ENCODE measurements at regions not wholly inside any gene's neighbourhood (a gene's known extent, or its start where the extent isn't known, plus 50 kb on each side); places are given as distances from the start of the nearest gene placed in this dataset.
A peak's percentile ranks its signal among the peaks of the same experiment; 100 is the strongest.

DNA sequence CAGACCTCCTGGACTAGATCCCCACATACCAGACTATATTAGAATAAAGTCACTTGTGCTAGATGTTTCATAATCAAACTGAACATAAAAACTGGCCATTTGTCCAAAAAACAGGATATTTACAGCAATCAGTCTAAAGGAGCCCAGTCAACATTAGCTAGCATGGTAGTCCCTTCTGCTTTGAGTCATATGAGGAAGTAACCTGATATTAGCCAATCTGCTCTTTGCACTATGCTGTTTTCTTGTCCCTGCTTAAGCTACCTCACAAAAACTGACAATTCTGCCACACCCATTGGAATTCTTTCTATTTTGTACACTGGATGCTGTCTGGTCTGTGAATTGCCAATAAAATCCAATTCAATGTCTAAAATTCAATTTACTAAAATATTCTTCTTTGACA, 1824.2 kb downstream of the OLFM4 start:
- peak; percentile 2 for DNase-seq (ENCODE audit: low read depth)

DNA sequence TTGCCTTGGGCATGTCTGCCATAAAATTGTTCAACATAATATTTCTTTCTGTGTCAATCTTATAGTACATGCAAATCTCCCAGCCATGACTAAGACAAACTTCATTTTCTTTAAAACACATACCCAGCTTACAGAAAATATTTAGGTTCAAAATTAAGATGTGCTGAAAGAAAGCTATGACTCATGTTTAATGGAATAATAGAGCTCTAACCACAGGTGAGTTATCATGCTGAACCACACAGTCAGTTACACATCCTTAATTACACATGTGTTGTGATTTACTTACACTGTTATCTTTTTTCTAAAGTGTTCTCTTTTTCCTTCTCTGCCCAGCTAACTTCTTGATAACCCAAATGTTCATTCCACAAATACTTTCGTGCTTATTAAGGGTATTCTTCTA, 1831.2 kb downstream of the OLFM4 start:
- peak; percentile 36 for DNase-seq (ENCODE audit: low read depth)

DNA sequence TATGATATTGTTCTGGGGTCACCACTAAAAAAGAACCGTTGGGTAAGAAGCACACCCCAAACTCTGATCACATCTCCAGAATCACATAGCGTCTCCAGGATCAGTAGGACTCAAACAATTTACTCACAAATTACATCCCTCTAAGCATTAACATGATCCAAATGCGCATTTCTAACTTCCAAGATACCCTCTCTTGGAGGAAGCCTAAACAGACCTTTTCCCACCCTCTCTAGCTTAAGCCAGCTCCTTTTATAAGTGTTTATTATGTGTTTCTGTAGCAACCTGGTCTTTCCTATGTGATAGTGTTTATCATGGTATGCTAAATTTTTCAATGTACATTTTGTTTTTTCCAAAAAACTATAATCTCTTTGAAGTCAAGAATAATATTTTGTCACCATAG, 1846.5 kb downstream of the OLFM4 start:
- no peak for DNase-seq (ENCODE audit: low read depth)

DNA sequence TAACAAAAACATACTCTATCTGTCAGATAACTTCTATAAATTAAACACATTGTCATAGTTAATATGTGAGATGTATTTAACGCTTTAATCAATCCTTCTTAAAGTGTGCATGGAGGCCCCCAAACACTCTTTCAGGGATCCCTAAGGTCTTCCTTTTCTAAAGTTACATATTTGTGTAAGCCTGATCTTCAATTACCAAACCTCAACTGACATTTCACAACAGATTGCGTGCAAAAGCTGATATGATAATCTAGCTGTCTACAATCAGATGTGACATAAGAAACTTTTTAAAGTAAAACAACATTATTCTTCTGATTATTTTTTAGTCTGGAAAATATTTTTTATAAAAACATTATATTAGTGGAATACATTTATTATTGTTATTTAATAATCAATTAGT, 1850.4 kb downstream of the OLFM4 start:
- DNase-seq (ENCODE audit: low read depth), result no peak

DNA sequence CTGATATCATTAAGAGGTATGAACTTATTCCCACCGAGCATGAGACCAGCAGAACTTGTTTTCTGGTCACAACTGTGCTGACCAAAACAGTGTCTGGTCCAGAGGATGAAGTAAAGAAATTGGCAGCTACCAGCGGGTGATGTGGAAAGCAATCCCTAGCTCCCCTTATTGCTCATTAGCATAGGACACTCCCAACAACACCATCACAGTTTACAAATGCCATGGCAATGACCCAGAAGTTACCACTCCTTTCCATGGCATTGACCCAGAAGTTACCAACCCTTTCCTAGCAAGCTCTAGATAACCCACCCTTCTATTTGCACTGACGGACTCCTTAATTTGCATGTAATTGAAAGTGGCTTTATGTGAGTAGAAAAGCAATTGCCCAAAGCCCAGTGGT, 1856.1 kb downstream of the OLFM4 start:
- DNase-seq (ENCODE audit: low read depth), result no peak

DNA sequence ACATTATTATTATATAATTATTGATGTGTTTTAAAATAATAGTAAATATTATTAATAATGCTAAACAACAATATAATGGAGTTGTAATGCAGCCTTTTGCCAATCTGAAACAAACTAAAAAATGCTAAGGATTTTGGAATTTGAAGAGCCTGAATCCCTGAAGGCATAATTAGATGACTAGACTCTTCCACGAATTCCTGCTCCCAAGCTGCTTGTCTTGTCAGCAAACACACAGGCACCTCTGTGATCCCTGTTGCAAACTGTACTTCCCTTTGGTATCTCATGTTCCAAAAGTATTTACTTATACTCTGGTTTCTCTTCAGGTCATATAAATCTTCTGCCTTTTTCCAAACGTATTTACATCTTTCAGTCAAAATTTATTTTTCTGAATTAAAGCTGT, 1862.4 kb downstream of the OLFM4 start:
- no peak for DNase-seq (ENCODE audit: low read depth)

DNA sequence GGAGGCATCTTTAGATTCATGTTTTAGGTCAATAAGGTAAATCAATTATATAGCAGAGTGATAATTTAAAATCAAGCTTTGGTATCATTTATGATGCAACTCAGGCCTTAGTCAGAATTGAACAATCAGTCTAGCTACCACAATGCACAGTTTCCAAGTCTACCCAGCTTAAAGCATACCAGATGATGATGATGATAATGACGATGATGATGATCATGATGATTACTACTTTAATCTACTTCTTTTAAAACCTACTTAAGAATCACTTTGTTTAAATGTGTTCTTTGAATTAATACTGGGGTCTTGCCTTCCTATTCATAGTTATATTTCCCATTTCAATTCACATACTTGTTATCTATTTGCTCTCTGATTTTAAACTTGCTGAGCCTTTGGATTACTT, 1872.7 kb downstream of the OLFM4 start:
- DNase-seq (ENCODE audit: low read depth), result no peak

DNA sequence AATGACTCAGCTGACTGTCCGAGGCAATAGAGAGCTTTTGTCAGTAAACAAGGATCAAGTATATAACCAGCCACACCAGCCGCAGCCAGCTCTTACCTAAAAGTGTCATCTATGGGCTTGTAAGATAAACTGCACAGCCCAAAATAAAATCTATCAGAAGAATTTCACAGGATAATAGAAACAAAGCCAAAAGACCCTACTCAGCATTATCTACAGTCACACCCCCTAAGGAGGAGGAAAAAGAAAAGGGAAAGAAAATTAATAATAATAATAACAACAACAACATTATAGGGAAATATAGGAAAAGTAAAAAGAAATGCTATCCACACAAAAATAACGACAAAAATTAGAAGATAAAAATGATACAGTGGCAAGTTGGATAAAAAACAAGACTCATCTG, 1883.8 kb downstream of the OLFM4 start:
- DNase-seq (ENCODE audit: low read depth), result no peak

DNA sequence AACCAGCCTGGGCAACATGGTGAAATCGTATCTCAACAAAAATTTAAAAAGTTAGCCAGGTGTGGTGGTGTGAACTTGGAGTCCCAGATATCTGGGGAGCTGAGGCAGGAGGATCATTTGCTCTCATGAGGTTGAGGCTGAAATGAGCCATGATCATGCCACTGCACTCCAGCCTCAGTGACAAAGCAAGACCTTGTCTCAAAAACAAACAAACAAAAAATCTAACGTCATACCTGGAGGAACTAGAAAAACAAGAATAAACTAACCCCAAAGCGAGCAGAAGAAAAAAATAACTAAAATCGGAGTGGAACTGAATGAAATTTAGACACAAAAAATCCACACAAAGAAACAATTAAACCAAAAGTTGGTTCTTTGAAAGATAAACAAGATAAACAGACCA, 1885.1 kb downstream of the OLFM4 start:
- no peak for DNase-seq (ENCODE audit: low read depth)

DNA sequence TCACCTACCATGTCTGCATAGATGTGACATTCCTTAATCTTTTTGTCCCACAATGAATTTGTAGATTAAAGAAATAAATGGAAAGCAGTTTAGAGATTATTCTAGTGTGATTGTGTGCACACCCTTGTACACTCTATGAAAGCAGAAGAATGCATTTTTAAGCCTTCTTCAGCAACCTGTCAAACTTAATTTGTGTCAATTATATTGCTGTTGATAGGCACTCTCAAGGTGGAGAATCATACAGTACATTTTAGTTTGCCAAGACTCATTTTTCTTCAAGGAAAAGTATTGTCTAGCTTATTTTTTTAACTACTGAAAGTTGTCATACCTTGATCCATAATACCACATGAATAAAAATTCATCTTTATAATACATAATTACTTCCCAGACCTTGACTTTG, 1898.9 kb downstream of the OLFM4 start:
- DNase-seq (ENCODE audit: low read depth), result no peak

DNA sequence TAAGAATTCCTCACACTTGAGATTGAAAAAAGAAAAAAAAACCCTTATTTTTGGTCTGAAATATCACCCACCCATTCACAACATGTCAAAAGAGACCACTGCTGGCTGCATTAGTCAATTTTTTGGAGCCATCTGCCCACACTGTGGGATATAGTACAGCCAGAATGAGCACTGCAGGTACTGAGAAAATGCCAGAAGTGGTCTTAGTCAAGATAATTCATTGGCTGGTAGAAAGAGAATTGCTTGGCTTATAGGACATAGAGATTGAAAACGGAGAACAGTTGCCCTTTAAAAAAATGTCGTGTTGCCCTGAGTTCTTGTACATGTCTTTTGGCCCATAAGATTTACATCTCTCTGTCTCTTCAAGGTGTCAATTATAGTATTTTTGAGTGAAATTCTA, 1899.5 kb downstream of the OLFM4 start:
- no peak for DNase-seq (ENCODE audit: low read depth)

DNA sequence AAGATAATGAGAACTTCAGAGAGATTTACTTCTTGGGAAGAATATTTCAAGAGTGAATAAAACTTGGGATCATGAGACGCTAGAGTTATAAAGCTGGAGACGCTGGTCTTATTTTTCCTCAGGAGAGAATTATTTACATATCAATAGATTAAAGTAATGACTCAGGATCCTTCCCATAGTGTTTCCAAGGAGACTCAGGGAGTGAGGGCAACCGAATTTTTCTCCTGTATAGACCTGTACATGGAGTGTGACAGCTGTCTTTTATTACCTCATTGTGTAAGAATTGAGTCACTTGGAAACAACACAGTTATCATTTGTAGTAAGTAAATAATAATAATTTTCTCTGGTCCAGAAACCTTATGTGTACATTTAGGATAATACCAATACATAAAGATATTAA, 1905.5 kb downstream of the OLFM4 start:
- DNase-seq (ENCODE audit: low read depth), result no peak

DNA sequence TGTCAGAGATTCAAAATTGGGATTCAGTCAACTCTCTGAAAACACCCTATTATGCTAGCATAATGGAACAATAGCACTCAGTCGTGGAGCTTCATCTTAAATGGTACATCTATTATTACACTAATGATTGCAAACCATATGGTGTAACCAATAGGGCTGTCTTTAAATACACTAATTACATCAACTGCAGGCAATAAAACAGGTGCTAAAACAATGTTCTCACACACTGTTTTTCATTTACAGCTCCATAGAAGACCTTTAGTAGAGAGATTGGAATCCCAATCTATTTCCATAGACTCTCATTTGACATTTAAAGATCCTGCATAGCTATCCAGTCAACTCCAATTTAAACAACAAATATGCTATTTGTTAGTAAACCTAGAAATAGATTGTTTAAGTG, 1917.4 kb downstream of the OLFM4 start:
- DNase-seq (ENCODE audit: low read depth), result no peak

DNA sequence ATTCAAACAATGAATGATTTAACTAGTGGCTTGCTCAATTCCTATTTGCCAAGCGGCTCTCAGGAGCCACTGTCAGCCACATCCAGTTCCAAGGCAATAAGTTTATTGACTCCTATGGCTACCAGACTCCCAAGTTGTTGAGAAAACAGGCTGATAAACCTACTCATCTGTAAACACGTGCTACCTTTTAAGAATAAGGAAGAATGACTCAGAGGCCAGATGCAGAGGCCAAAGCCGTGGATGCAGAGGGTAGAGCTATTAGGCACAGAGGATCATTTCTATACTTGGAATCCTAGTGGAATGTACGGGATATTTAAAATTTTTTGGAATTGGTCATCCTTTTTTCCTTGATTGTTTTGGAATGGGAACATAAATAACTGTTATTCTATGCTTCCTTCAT, 1921.1 kb downstream of the OLFM4 start:
- peak; percentile 31 for DNase-seq (ENCODE audit: low read depth)

DNA sequence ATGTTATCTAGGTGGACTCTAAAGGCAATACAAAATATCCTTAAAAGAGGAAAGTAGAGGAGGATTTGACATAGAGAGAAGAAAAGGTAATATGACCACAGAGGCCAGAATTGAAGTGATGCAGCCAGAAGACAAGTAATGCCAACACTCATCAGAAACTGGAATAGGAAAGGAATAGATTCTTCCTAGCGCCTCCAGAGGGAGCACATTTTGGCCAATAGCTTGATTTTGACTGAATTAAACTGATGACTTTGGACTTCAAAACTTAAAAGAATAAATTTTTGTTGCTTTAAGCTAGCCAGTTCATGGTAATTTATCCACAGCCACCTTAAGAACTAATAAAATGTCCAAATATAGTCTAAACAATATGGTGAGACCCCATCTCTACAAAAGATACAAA, 1921.9 kb downstream of the OLFM4 start:
- no peak for DNase-seq (ENCODE audit: low read depth)

DNA sequence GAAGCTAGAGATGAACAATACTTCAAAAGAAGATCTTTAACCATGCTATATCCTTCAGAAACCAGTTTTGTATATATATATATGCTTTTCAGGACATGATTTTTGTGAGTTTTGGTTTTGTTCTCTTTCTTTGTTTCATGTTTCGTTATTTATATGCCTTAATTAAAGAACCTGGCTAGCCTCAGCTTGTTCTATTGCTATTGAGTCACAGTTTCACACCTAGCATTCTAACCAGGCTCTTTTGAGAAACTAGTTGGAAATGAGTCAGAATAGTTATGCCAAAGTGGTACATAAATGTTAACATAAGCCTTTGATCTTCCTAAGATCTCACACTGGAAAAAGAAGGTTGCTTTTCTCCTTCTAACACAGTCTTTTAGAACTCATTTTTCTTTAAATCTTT, 1925.2 kb downstream of the OLFM4 start:
- no peak for DNase-seq (ENCODE audit: low read depth)

DNA sequence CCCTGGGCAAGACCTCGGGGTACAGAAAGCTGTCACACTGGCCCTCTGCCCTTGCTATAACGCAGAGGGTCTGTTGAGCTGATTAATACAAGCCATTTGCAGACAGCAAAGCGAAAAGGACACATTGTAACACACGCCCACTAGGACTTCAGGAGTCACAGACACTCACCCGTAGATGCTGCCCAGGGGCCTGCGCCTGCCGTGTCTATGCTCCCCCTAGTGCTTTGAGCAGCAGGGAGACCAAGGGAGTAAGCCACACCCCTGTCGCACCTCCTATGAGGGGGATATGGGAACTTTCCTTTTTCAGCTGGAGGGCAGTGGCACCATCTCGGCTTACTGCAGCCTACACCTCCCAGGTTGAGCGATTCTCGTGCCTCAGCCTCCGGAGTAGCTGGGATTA, 1930.2 kb downstream of the OLFM4 start:
- no peak for DNase-seq (ENCODE audit: low read depth)

DNA sequence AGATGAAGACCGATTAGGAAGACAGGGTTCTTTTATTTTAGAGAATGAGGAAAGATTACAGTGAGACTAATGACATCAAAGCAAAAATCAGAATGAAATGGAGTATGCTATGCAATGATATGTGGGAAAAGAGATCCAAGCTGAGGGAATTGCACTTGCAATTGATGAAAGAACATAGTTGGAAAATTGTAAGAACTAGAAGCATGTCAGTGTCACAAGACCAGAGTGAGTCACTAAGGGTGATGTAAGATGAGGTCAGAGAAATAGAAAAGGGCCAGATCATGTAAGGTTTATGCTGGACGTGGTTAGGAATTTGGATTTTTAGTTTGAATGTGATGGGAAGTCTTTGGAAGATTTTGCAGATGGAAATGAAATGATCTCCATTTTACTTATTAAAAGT, 1937.3 kb downstream of the OLFM4 start:
- peak; percentile 78 for DNase-seq (ENCODE audit: low read depth)

DNA sequence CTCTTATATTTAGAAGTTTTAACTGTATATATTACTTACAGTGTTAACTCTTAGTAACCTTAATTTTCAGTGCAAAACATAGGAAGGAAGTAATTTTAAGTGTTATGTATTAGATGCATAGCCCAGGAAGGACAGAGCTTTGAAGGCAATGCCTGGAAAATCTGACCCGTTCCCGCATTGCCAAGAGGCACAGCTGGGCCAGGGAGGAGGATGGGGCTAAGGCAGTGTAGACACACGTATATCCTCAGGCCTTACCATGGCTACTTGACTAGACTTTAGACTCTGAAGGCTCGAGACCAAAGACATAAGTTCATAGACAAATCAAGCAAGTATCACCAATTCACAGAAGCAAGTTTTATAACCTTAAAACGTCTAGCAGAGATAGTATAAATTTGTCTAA, 1944.2 kb downstream of the OLFM4 start:
- DNase-seq (ENCODE audit: low read depth), result no peak

DNA sequence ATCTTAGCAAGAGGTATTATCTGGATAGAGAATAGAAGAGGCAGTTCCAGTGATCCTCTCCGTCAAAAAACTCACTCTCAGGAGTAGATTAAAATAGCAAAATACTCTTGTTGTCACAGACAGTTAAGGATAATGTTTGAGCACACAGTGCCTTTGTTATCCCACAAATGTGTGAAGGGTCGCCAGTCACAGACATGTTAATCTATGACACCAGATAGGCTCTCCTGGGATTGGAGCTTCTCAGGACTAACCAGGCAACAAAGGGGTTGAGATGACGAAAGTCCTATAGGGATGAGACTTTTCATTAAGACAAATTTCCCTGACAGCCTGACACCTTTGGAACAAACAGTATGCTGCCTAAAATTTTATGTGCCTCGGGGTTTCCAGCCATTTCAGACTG, 1947.1 kb downstream of the OLFM4 start:
- DNase-seq (ENCODE audit: low read depth), result no peak

DNA sequence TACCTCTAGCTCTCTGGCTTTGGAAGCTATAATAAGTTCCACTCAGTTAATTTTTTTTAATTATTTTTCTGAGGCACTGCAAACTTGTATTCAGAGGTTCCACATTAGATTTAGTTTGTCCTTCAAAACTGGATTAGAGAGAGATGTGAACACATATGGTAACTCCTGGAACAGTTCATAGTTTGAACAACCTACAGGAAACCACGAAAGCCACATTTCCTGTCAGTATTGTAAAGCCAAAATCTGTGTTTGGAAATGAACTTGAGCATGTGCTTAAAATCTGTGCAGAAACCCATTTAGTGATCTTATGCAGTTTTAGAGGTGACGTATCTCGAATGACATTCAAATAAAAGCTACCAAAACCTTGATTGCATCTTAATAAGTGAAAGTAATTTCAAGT, 1952.0 kb downstream of the OLFM4 start:
- DNase-seq (ENCODE audit: low read depth), result peak; percentile 68

DNA sequence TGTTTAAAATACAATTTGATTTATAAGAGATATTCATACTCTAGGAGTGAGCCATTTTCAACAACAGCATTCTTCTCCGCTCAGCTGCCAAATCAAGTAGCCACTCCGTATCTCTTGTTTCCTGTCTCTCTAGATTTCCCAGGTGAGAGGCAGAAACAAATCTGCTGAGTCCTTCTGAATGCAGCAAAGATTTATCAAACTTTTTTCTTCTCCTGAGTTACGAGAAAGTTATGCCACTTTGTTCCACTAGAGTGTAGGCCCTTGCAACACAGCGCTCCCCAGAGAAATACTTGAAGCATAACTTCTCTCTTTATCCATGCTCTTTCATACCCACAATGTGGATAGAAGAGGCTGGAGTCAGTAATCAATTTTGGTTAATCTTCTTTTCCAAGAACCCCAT, 1960.8 kb downstream of the OLFM4 start:
- DNase-seq (ENCODE audit: low read depth), result no peak

DNA sequence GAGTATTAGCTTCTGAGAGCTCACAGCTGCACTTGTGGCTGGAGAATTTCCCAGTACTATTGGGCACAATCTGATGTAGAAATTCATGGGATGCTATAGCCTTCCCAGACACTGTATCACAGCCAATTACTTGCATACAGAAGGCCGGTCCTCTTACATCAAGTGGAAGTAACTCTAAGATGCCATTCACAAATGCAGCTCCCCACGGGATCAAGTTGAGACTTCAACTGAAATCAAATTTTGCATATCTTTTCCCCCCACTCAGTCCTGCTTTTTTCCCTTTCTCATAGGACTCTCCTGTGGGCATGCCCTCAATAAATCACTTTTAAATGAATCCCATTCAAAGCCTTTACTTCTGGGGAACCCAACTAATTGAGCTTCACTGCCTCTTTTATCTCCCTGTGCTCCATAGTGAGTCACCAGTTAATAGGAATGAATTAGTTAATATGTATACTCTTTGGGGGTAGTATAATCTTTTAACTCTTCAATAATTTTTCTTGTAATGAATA, 1970.8 kb downstream of the OLFM4 start:
- DNase-seq (ENCODE audit: low read depth), result no peak

DNA sequence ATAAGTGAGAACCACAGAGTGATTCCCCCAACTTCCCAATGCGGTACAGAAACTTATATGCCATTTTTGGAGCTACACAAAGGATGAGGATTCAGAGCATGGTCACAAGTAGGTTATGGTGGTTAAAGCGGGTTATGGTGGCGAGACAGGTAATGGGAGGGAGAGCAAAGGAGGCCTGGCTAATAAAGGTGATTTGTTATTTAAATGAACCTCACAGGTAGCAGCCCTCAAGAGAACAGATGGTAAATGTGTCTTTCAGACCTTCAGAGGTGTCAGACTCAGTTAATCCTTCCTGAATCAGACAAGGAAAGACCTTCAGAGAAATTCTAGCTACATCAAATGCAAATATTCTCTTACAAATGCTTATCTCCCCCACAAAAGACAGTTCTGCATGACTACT, 1971.4 kb downstream of the OLFM4 start:
- no peak for DNase-seq (ENCODE audit: low read depth)

DNA sequence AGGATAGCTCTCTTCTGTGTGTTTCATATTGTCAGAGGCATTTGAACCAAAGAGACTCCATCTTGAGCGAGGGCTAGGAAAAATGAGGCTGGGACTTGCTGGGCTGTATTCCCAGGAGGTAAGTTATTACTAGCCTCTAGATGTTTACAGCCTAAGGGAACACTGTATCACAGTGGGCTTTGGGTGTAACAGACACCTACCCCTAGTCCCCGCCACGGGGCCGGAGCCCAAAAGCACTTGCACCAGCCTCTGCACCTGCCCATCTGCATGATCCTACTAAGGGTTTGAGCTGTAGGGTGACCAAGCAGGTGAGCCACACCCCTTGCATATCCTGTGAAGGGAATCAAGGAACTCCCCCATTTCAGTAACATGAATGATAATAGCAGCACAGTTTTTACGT, 1972.2 kb downstream of the OLFM4 start:
- DNase-seq (ENCODE audit: low read depth), result no peak

Data from HT1080 (cell line).